GM19240 (cell line): ENCODE measurements at regions not wholly inside any gene's neighbourhood (a gene's known extent, or its start where the extent isn't known, plus 50 kb on each side); places are given as distances from the start of the nearest gene placed in this dataset.
A peak's percentile ranks its signal among the peaks of the same experiment; 100 is the strongest.

Experiments
- DNase-seq: peaks from one replicate; pipeline ENCODE4 v3.0.0; 2011; ENCODE audit warnings: low spot score; ENCODE audit not compliant: insufficient read length

- DNase-seq, result no peak
Observed at GRCh38 chr3:168251371-168251770, 155.6 kb upstream of the GOLIM4 start.

DNA sequence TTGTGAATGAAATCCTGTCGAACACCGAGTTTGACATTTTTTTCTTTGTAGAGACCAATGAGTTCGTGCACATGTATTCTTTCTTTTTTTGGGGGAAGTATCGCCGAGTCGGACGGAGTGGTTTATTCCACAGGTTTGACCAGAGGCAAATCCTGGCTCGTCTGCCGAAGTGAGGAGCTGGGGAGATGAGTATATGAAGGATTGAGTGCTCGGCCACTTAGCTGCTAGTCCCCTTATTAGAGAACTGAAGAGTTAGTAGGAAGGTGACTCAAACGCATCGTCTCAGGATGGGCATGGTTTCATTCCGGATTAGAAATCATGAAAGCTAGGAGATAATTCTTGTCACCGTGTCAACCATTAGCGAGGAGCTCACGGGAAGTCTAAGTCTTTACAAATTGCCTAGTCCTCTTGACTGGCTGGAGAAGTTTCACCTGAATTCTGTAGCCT lies 154.7 kb upstream of the GOLIM4 start:
- DNase-seq, result no peak

DNA sequence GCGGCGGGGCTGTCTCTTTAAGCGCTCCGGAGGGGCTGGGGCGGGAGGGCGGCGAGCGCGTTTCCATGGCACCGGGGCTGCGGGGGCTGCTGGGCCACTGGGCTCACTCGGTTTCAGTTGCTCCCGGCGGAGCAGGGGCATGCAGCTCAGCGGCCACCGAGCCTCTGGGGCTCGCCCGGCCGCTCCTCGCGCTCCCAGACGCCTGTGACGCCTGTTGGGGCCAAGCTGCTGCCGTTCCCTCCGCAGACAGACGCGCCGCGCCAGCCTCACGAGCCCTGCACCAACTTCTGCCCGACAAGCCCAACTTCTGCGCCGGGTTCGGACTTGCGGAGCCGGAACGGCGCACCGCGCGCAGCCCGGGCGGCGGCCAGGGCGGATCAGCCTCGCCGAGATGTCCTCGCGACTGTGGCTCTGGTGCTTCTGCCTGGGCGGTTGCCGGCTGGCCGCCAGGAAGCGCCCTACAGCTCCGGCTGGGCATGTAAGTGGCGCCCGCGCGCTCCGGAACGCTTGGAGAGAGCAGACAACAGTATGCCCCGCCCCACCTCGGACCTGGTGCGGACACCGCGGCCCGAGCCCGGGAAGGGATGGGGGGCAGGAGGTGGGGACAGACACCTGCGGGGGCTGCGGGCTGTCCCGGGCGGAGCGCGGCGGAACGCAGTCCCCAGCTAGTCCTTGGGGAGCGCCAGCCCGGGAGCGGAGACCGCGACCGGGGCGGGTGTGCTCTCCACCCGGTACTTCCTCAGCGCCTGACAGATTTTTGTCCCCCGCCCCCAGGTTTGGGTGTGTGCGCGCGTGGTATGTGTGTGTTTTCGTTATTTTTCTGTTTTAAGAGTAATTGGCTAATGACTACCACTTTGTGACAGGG lies 154.1 kb upstream of the GOLIM4 start:
- no peak for DNase-seq

DNA sequence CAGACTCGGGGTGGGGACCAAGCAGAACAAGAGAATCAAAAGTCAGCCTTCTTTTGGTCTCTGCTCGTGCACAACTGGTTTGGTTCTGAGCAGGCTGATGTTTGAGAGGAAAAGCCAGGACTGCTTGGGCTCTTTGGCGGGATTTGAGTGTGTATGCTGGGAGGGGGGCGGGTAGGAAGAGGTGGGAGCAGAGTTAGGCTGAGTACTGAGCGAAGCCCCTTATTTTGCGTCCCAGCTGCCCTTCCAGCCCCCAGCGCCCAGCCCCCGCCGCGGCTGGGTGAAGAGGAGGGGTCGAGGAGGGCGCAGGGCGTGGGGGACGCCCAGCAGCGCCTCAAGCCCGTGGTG lies 153.5 kb upstream of the GOLIM4 start:
- no peak for DNase-seq

GRCh38 chr3:168248383-168249204 lies 152.9 kb upstream of the GOLIM4 start:
- no peak for DNase-seq

GRCh38 chr3:168241156-168241555 lies 145.4 kb upstream of the GOLIM4 start:
- no peak for DNase-seq

DNA sequence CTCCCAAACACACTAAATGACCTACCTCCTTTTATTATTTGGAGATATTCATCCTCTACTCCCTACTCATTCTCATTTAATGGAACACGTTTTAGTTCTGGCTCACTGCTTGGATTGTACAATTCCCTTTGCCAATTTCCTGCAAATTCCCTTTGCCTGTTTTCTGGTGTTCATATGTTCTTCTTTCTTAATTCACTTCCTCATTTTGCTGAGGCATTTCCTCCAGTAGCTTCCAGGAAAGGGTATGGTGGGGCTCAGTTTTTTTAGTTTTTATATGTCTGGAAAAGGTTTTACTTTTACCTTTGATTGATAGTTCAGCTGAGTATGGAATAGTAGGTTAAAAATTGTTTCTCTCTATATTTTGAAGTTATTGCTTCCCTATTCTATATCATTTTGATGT lies 143.6 kb upstream of the GOLIM4 start:
- no peak for DNase-seq

DNA sequence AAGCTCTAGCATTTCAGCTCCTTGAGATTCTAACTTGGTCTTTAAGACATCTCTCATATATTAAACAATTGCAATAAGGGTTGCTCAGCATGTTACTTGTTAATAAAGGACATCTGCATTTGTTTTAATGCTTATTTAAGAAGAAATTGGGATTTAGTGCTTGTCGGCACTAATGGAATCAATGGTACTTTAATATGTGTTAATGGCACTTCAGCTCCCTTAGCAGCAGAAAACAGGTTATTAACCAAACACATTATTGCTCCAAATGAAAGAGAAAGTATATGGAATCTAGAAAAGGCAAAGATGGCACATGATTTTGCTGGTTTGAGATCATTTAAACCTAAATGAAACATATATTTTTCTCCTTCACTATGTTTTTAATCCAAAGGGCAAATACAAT lies 137.3 kb upstream of the GOLIM4 start:
- DNase-seq, result no peak

DNA sequence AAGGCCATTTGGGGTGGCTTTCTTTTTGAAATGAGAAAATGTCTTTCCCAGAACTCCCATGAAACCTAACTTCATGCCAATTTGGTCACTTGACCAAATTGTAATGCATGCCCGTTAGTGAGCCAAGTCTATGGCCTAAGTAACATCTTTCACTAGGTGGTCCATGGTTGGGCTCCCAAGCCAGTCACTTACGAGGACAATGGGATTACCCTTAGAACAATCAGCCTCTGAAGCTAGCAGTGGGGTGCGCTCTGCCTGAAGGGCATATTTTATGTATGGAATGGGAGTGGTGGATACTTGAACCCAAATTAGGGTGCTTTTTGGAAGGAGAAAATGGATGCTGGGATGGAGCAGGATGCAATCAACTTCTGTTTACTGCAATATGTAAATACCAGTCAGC lies 127.4 kb upstream of the GOLIM4 start:
- DNase-seq, result no peak

- no peak for DNase-seq
Observed at GRCh38 chr3:168220556-168220955, 124.8 kb upstream of the GOLIM4 start.

DNA sequence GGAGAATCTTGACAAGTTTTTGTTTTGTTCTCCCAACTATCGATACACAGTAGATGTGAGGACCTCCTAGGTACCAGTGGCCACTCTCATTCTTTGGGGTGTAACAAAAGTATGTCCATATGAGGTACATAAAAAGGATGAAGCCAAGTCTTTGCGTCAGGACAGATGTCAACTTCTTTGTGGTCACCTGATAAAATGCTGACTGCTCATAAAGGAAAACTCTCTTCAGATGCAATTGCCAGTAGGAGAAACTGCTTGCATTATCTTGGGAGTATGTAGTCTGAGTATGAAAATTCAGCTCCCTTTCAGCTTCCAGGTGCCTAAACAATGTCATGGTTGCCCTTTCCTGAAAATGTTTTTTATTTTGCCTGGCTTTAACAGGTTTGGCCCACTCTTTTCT lies 123.8 kb upstream of the GOLIM4 start:
- no peak for DNase-seq

DNA sequence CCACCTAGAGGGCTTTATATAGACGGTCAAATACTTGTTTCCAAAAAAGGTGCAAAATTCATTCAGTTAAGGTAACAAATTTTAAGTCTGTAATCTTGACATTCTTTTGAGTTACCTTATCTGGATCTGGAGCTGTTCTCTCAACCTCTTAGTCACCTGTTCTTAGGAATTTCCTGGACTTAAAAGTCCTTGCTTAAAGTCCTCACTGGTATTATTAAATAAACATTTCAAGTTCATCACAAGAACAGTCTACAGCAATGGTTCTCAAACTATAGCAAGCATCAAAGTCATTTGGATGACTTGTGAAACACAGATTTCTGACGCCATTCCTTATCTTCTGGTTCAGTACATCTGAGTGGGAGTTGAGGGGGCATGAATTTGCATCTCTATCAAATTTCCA lies 122.9 kb upstream of the GOLIM4 start:
- no peak for DNase-seq

DNA sequence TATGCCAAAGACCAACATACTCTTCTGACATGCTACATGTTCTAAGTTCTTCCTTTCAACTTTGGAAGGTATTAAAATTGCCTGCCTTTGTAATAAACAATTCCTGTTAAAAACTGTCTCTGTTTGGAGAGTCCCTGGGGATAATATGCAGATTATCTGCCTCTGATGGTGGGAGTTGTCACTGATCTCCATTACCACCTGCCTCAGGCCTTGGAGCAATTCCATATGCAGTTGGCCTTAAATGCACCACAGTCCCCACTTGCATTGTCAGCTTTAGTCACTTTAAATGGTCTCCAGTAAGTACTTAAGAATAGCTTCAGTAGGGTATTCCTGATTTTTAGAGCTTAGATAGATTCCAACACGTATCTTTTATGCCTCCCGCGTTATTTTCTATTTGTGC lies 121.1 kb upstream of the GOLIM4 start:
- DNase-seq, result no peak

DNA sequence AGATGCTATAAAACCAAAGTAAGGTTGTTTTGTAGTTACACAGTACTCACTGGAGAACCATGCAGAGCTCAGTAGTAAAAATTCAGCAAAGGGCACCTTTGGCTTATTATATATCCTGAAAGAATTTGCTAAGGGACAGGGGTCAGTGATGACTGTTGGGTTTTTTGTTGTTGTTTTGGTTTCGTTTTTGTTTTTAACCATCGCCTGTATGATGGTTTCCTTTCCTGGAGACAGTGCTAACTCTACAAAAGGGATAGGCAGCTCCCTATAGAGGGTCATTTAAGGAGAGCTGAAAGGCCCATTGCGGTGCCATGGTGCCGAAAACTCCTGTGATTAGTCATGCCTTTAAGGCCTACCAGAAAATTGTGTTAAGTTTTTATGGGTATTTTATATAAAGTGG lies 118.2 kb upstream of the GOLIM4 start:
- DNase-seq, result peak; percentile 23

DNA sequence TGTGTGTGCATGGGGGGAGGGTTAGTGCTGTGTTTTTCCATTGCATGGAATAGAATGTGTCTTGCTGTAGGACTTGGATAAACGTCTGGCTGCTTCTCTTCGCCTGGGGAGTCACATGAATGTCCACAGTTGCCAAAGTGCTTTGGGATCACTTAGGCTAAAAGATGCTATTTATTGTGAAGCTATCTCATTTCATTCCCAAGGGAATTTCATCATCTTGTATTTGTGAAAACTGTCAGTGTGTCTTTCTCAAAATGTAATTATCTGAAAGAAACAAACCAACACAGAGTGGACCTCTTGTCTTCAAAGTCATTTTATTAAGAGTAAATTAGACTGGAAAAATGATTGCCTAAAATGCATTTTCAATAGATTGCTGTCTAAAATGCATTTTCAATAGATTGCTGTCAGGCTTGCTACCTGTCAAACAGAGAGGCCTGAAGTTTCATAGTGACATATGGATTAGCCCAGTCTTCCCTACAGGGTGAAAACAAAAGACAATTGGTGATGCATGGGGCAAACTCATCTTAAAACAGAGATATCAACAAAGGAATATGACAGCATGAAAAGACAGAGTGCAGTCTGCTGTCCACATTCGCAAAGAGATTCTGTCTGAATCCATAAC lies 117.1 kb upstream of the GOLIM4 start:
- DNase-seq, result no peak

DNA sequence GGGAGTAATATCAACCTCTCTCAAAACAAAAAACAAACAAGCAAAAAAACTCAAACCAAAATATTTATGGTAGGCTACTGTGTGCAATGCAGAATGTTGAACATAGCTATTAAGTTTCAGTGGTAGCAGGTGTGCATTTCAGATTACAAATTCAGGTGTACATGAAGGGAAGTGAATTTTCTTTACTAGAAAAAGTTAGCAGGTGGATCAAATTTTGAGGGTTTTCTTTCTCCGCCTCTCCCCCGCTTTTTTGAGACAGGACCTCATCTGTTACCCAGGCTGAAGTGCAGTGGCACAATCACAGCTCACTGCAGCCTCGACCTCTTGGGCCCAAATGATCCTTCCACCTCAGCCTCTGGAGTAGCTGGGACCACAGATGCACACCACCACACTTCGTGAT lies 109.7 kb upstream of the GOLIM4 start:
- DNase-seq, result no peak

DNA sequence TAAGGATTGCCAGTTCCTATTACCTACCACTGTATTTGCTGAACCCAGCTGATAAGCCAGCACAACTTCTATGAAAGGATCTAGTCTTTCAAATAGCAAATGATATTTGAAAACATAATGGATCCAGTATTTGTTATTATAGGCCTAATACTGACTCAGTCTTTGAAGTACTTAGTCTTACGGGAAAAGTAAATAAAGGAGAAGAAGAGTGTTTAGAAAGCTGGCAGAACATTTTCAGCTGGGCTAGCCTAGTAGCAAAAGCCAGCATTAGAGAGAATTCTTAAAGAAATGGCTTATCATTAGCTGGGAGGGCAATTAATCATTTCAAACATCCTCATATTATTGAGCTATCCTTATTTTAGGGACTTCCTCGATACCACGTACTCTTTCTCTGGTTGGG lies 101.4 kb upstream of the GOLIM4 start:
- no peak for DNase-seq

DNA sequence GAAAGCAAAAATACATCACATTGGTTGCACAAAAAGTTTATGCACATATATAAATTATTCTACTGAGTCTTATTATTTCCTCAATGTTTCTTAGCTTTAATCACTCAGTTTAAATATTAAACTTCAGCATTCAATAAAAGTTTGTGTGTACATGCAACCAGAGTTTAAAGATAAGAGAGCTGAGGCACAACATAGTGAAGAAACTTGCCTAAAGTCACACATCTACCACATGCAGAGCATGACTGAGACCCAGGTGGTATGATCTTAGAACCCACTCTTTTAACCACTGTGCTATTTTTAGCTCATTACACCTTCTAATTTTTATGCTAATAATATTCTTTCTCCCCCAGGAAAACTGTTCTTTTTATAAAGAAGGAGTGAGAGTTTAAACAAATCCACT lies 96.1 kb upstream of the GOLIM4 start:
- no peak for DNase-seq

GRCh38 chr3:168187233-168187632 lies 91.5 kb upstream of the GOLIM4 start:
- no peak for DNase-seq

- no peak for DNase-seq
Observed at GRCh38 chr3:168186293-168186983, 90.7 kb upstream of the GOLIM4 start.

DNA sequence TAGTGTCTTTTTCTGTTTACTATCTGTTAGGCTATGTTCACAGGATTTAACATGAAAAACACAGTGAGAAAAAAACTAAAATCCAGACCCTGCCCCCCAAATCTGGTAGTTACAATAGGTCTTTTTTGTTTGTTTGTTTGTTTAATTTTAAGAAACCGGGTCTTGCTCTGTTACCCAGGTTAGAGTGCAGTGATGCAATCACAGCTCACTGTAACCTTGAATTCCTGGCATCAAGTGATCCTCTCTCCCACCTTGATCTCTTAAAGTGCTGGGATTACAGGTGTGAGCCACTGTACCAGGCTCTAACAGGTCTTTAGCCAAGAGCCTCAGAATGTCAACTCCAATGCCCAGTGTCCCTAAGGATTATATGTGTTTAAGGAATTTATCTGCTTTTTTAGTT lies 88.0 kb upstream of the GOLIM4 start:
- no peak for DNase-seq

- no peak for DNase-seq
Observed at GRCh38 chr3:168168743-168169142, 73.0 kb upstream of the GOLIM4 start.
